Astrocyte (in vitro differentiated cells and primary cell): ENCODE measurements at regions not wholly inside any gene's neighbourhood (a gene's known extent, or its start where the extent isn't known, plus 50 kb on each side); places are given as distances from the start of the nearest gene placed in this dataset.

ENCODE experiments used
- DNase-seq: peaks from one replicate; pipeline ENCODE4 v3.0.0-alpha.2; 2010; ENCODE audit warnings: low read depth
- FAIRE-seq: peaks from 2 replicates; lab custom pipeline; 2011; peaks lifted over from hg19 to GRCh38; lab: Jason Lieb, UNC
- H2AFZ ChIP-seq: 2 replicates; pipeline ENCODE4 v1.6.0; 2012; ENCODE audit warnings: low read depth, low read length, inconsistent platforms
- H3K27ac ChIP-seq: 2 replicates; pipeline ENCODE4 v1.5.1; 2011; ENCODE audit warnings: low read depth, low read length, inconsistent platforms
- H3K27me3 ChIP-seq: 2 replicates; pipeline ENCODE4 v1.6.0; 2011; ENCODE audit warnings: low read length, inconsistent platforms; ENCODE audit not compliant: insufficient read depth
- H3K36me3 ChIP-seq: 2 replicates; pipeline ENCODE4 v1.5.1; 2011; ENCODE audit warnings: low read length, inconsistent platforms; ENCODE audit not compliant: insufficient read depth
- H3K4me1 ChIP-seq: 2 replicates; pipeline ENCODE4 v1.5.1; 2011; ENCODE audit warnings: low read length, inconsistent platforms; ENCODE audit not compliant: insufficient read depth
- H3K4me2 ChIP-seq: 2 replicates; pipeline ENCODE4 v1.6.0; 2012; ENCODE audit warnings: low read length, inconsistent platforms
- H3K4me3 ChIP-seq: 2 replicates; pipeline ENCODE4 v1.5.1; 2011; ENCODE audit warnings: low read depth, mild to moderate bottlenecking, low read length, inconsistent platforms; ENCODE audit not compliant: insufficient read depth
- H3K79me2 ChIP-seq: 2 replicates; pipeline ENCODE4 v1.6.0; 2012; ENCODE audit warnings: mild to moderate bottlenecking, low read length, inconsistent platforms; ENCODE audit not compliant: insufficient read depth
- H3K9ac ChIP-seq: 2 replicates; pipeline ENCODE4 v1.6.0; 2012; ENCODE audit warnings: mild to moderate bottlenecking, low read length, inconsistent platforms
- H3K9me3 ChIP-seq: 2 replicates; pipeline ENCODE4 v1.5.1; 2012; ENCODE audit warnings: low read depth, mild to moderate bottlenecking, low read length, inconsistent platforms; ENCODE audit not compliant: insufficient read depth
- H4K20me1 ChIP-seq: 2 replicates; pipeline ENCODE4 v1.6.0; 2012; ENCODE audit warnings: low read length, inconsistent platforms; ENCODE audit not compliant: insufficient read depth
- H3K27ac Mint-ChIP-seq: one replicate; pipeline ENCODE4 v1.8.0; 2021; ENCODE audit warnings: mild to moderate bottlenecking, mixed read lengths; ENCODE audit not compliant: unreplicated experiment
- H3K27me3 Mint-ChIP-seq: one replicate; pipeline ENCODE4 v1.8.0; 2021; ENCODE audit warnings: low read depth, mixed read lengths; ENCODE audit not compliant: unreplicated experiment
- H3K36me3 Mint-ChIP-seq: one replicate; pipeline ENCODE4 v1.8.0; 2021; ENCODE audit warnings: low read depth, mixed read lengths; ENCODE audit not compliant: unreplicated experiment
- H3K4me1 Mint-ChIP-seq: one replicate; pipeline ENCODE4 v1.8.0; 2021; ENCODE audit warnings: low read depth, mixed read lengths; ENCODE audit not compliant: unreplicated experiment
- H3K4me3 Mint-ChIP-seq: one replicate; pipeline ENCODE4 v1.8.0; 2021; ENCODE audit warnings: mild to moderate bottlenecking, moderate library complexity, mixed read lengths; ENCODE audit not compliant: unreplicated experiment
- H3K9me3 Mint-ChIP-seq: one replicate; pipeline ENCODE4 v1.8.0; 2021; ENCODE audit warnings: mild to moderate bottlenecking, mixed read lengths; ENCODE audit not compliant: unreplicated experiment
- CTCF ChIP-seq: IDR thresholded peaks from 2 replicates; pipeline ENCODE4 v1.5.1; 2011; ENCODE audit warnings: low read depth, mild to moderate bottlenecking, inconsistent platforms, low read length, moderate library complexity; ENCODE audit not compliant: insufficient read depth
- EZH2 ChIP-seq: IDR thresholded peaks from 2 replicates; pipeline ENCODE4 v1.6.1; 2012; ENCODE audit warnings: mild to moderate bottlenecking, low read length, inconsistent platforms; ENCODE audit not compliant: insufficient read depth

DNA sequence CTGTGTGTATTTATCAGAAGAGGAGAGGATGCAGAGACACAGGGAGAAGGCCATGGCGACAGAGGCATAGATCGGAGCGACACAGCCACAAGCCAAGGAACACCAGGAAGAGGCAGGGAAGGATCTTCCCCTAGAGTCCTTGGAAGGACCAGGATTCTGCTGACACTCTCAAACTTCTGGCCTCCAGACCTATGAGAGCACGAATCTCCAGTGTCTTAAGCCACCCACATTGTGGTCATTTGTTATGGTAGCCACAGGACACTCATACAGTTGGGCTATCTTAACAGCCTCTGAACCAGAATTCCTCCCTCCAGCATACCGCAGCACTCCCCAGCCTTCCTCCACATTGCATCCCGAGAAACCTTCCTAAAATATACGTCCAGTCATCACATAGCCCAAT, 367.0 kb upstream of the MGMT start:
- H3K9ac ChIP-seq, result no peak overlapping the region
- no peaks in the 10 kb centered on the region for H3K9me3 Mint-ChIP-seq
- TF ChIP-seq EZH2, result no peak
- TF ChIP-seq CTCF, result no peak
- H3K9me3 ChIP-seq, result peaks cover 6% of the 10 kb centered on the region
- no peak overlapping the region for H3K4me3 Mint-ChIP-seq
- no peak overlapping the region for H3K4me3 ChIP-seq
- no peak for DNase-seq
- H3K27me3 Mint-ChIP-seq, result peaks cover 16% of the 10 kb centered on the region
- H4K20me1 ChIP-seq, result no peaks in the 10 kb centered on the region
- H3K4me1 ChIP-seq, result peaks cover 4% of the 10 kb centered on the region
- no peak overlapping the region for H3K27ac ChIP-seq
- H3K27me3 ChIP-seq, result no peaks in the 10 kb centered on the region
- H3K4me2 ChIP-seq, result no peak overlapping the region
- H2AFZ ChIP-seq, result no peak overlapping the region
- H3K27ac Mint-ChIP-seq, result no peak overlapping the region
- peaks cover 14% of the 10 kb centered on the region for H3K4me1 Mint-ChIP-seq
- no peaks in the 10 kb centered on the region for H3K79me2 ChIP-seq
- no peaks in the 10 kb centered on the region for H3K36me3 Mint-ChIP-seq
- H3K36me3 ChIP-seq, result no peaks in the 10 kb centered on the region
- no peak for FAIRE-seq

- Mint-ChIP-seq H3K4me3 (no peak overlapping the region), H3K36me3 (no peaks in the 10 kb centered on the region), H3K27ac (no peak overlapping the region), H3K27me3 (peaks cover 16% of the 10 kb centered on the region), H3K9me3 (no peaks in the 10 kb centered on the region), H3K4me1 (peaks cover 15% of the 10 kb centered on the region)
- TF ChIP-seq CTCF, result no peak
- no peak for TF ChIP-seq EZH2
- Histone ChIP-seq H3K27ac (no peak overlapping the region), H2AFZ (no peak overlapping the region), H3K4me2 (no peak overlapping the region), H3K9ac (no peak overlapping the region), H3K36me3 (no peaks in the 10 kb centered on the region), H3K9me3 (peaks cover 6% of the 10 kb centered on the region), H3K79me2 (no peaks in the 10 kb centered on the region), H4K20me1 (no peaks in the 10 kb centered on the region), H3K27me3 (no peaks in the 10 kb centered on the region), H3K4me1 (no peaks in the 10 kb centered on the region), H3K4me3 (no peak overlapping the region)
- FAIRE-seq, result no peak
- no peak for DNase-seq
Measured at GRCh38 chr10:129101232-129101980, 365.6 kb upstream of the MGMT start.
